IMR-90 (cell line): ENCODE measurements at regions not wholly inside any gene's neighbourhood (a gene's known extent, or its start where the extent isn't known, plus 50 kb on each side); places are given as distances from the start of the nearest gene placed in this dataset.

Experiments used
- BHLHE40 ChIP-seq: fragments of 150-350 bp; IDR thresholded peaks from 2 replicates; pipeline ENCODE4 v1.6.1; 2016; ENCODE audit warnings: mild to moderate bottlenecking, low read depth, low read length
- CTCF ChIP-seq: conservative IDR thresholded peaks from 2 replicates; pipeline ENCODE4 v1.5.1; 2012; ENCODE audit warnings: mild to moderate bottlenecking, low read depth, low read length, improper control_type of control experiment
- MAZ ChIP-seq: IDR thresholded peaks from 2 replicates; pipeline ENCODE4 v1.6.1; 2012; ENCODE audit warnings: low read depth, mild to moderate bottlenecking, low read length, improper control_type of control experiment, moderate library complexity, borderline replicate concordance
- POLR2A ChIP-seq: IDR thresholded peaks from 2 replicates; pipeline ENCODE4 v1.6.1; 2012; ENCODE audit warnings: mild to moderate bottlenecking, low read depth, low read length
- RCOR1 ChIP-seq: IDR thresholded peaks from 2 replicates; pipeline ENCODE4 v1.6.1; 2012; ENCODE audit warnings: mild to moderate bottlenecking, low read length, improper control_type of control experiment; ENCODE audit not compliant: insufficient replicate concordance
- SMC3 ChIP-seq: fragments of 150-350 bp; IDR thresholded peaks from 2 replicates; pipeline ENCODE4 v1.6.1; 2016; ENCODE audit warnings: low read depth, mild to moderate bottlenecking, antibody characterized with exemption, low read length, moderate library complexity
- USF2 ChIP-seq: fragments of 150-350 bp; IDR thresholded peaks from 2 replicates; pipeline ENCODE4 v1.6.1; 2017; ENCODE audit warnings: mild to moderate bottlenecking, antibody characterized with exemption, low read length, low read depth

- TF ChIP-seq MAZ = no peak
- TF ChIP-seq CTCF = no peak
- no peak for TF ChIP-seq USF2
- no peak for TF ChIP-seq SMC3
- TF ChIP-seq POLR2A = no peak
- no peak for TF ChIP-seq BHLHE40
- TF ChIP-seq RCOR1 = no peak
These were observed 1240.8 kb downstream of the SLC16A7 start for GRCh38 chr12:60836651-60837050.
